A549 (cell line): ENCODE measurements at regions not wholly inside any gene's neighbourhood (a gene's known extent, or its start where the extent isn't known, plus 50 kb on each side); places are given as distances from the start of the nearest gene placed in this dataset.

Source experiments
- CEBPB ChIP-seq, 2 experiments: fragments of >200 bp in 1 of 2; sonication (Bioruptor Twin) in 1 of 2; formaldehyde crosslinking in 1 of 2; IDR thresholded peaks; 2 replicates each; pipeline ENCODE4 v1.6.1; 2012 to 2016
- CHD4 ChIP-seq: fragments of 200-600 bp; sonication (generic); IDR thresholded peaks from 2 replicates; pipeline ENCODE4 v1.6.1; 2016; ENCODE audit warnings: antibody characterized with exemption, mild to moderate bottlenecking, borderline replicate concordance
- EP300 ChIP-seq, 2 experiments: fragments of >200 bp; sonication (Bioruptor Twin); formaldehyde crosslinking; IDR thresholded peaks; 2 replicates in 1 of 2; 3 replicates in 1 of 2; pipeline ENCODE4 v1.6.1; 2016 to 2017
- MYC ChIP-seq: IDR thresholded peaks from 2 replicates; pipeline ENCODE4 v1.6.1; 2012; ENCODE audit warnings: mild to moderate bottlenecking, inconsistent platforms, low read length, improper control_type of control experiment, borderline replicate concordance
- TF ChIP-seq, protein P1 (sequence below): fragments of >200 bp; sonication (Bioruptor Twin); formaldehyde crosslinking; IDR thresholded peaks from 3 replicates; pipeline ENCODE4 v1.5.1; 2016
- TF ChIP-seq, protein P2 (sequence below): fragments of 200-600 bp; sonication (generic); IDR thresholded peaks from 2 replicates; pipeline ENCODE4 v1.6.1; 2016; ENCODE audit warnings: antibody characterized with exemption, mild to moderate bottlenecking, moderate library complexity

DNA sequence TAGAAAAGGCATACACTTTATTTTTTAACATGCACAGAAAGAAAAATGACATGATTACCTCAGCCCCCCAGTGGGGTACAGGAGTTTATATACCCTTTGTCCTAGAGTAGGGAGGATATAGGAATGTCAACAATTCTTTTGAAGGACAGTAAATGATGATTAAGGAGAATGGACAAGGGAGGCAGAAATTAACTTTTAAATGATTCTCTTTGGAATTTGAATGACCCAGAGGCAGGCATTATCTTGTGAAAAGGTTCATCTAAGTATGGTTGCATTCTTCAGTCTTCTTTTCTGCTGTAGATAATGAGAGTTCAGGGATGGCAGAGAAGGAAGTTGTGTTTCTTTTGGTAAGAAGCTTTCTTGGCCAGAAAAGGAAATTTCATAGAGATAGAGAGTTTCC, 971.3 kb downstream of the CNTNAP5 start:
- TF ChIP-seq EP300 (IDR thresholded peaks at IDR 0.05) (no peak), MYC (no peak), CEBPB (IDR thresholded peaks at IDR 0.05) (no peak), CHD4 (no peak)
- TF ChIP-seq, protein P1, sequence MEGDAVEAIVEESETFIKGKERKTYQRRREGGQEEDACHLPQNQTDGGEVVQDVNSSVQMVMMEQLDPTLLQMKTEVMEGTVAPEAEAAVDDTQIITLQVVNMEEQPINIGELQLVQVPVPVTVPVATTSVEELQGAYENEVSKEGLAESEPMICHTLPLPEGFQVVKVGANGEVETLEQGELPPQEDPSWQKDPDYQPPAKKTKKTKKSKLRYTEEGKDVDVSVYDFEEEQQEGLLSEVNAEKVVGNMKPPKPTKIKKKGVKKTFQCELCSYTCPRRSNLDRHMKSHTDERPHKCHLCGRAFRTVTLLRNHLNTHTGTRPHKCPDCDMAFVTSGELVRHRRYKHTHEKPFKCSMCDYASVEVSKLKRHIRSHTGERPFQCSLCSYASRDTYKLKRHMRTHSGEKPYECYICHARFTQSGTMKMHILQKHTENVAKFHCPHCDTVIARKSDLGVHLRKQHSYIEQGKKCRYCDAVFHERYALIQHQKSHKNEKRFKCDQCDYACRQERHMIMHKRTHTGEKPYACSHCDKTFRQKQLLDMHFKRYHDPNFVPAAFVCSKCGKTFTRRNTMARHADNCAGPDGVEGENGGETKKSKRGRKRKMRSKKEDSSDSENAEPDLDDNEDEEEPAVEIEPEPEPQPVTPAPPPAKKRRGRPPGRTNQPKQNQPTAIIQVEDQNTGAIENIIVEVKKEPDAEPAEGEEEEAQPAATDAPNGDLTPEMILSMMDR, result no peak
- TF ChIP-seq, protein P2, sequence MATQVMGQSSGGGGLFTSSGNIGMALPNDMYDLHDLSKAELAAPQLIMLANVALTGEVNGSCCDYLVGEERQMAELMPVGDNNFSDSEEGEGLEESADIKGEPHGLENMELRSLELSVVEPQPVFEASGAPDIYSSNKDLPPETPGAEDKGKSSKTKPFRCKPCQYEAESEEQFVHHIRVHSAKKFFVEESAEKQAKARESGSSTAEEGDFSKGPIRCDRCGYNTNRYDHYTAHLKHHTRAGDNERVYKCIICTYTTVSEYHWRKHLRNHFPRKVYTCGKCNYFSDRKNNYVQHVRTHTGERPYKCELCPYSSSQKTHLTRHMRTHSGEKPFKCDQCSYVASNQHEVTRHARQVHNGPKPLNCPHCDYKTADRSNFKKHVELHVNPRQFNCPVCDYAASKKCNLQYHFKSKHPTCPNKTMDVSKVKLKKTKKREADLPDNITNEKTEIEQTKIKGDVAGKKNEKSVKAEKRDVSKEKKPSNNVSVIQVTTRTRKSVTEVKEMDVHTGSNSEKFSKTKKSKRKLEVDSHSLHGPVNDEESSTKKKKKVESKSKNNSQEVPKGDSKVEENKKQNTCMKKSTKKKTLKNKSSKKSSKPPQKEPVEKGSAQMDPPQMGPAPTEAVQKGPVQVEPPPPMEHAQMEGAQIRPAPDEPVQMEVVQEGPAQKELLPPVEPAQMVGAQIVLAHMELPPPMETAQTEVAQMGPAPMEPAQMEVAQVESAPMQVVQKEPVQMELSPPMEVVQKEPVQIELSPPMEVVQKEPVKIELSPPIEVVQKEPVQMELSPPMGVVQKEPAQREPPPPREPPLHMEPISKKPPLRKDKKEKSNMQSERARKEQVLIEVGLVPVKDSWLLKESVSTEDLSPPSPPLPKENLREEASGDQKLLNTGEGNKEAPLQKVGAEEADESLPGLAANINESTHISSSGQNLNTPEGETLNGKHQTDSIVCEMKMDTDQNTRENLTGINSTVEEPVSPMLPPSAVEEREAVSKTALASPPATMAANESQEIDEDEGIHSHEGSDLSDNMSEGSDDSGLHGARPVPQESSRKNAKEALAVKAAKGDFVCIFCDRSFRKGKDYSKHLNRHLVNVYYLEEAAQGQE, result no peak
